ENCODE measurements at regions not wholly inside any gene's neighbourhood (a gene's known extent, or its start where the extent isn't known, plus 50 kb on each side); places are given as distances from the start of the nearest gene placed in this dataset.
"Not testable (repeated sequence)": the region's sequence is repeated elsewhere in the genome, so short reads cannot be mapped to it uniquely, and the experiment has no call there.

DNA sequence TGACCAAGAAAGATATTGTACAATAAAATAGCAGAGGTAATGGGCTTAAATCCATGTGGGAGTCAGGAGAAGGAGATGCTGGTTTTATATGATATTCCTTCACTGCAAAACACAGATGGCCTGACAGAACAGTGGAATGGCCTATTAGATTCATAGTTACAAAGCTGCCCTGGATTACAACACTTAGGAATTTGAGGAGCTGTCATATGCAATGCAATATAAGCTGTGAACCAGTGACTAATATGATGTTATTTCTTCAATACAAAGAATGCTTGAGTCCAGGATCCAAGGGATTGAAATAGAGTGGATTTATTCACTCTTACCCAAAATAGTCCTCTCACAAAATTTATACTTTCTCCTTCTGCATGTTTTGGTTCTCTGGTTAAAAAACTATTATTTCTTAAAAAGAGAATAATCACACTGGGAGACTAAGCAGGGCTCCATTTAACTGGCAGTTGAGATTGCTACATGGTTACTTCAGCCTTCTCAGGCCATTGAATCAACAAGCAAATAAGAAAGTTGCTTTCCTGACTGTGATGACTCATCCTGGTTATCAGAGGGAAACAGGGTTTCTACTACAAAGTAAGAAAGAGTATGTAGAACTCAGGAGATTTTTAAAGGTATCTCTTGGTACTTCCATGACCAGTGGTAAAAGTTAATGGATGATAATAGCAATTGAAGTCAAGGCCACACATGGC lies 79.8 kb upstream of the ZPLD1 start:
- no peak for DNase-seq

DNA sequence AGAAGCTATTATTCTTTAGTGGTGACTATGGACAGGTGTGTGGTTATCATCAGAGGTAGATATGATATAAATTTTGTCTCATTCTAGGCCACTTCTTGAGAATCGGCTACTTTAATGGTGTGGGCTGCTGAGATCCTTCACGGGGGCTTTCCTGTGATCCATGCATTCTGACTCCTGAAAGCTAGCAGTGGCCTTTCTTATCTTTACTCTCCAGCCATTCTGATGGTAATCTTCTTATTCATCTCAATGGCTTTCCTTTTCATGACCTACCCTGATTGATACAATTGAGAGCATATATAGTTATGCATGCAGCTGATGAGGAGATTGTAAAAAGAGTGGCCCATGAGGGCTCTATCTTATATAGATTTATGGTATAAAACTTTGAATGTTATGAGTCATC lies 78.3 kb upstream of the ZPLD1 start:
- DNase-seq, result no peak

DNA sequence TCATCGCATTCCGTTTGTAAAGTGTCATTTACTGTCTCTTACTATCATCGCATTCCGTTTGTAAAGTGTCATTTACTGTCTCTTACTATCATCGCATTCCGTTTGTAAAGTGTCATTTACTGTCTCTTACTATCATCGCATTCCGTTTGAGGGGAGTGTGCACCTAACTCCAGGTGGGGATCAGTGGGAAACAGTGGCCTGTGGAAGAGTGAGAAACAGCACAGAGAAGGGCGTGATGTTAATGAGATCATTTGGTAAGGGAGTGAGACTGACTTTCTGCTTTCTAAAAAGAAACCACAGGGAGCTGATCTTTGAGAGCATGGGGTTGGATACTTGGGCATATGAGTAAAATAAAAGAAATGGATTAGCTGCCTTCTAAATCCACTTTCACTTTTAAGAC lies 77.5 kb upstream of the ZPLD1 start:
- not testable (repeated sequence) for DNase-seq

DNA sequence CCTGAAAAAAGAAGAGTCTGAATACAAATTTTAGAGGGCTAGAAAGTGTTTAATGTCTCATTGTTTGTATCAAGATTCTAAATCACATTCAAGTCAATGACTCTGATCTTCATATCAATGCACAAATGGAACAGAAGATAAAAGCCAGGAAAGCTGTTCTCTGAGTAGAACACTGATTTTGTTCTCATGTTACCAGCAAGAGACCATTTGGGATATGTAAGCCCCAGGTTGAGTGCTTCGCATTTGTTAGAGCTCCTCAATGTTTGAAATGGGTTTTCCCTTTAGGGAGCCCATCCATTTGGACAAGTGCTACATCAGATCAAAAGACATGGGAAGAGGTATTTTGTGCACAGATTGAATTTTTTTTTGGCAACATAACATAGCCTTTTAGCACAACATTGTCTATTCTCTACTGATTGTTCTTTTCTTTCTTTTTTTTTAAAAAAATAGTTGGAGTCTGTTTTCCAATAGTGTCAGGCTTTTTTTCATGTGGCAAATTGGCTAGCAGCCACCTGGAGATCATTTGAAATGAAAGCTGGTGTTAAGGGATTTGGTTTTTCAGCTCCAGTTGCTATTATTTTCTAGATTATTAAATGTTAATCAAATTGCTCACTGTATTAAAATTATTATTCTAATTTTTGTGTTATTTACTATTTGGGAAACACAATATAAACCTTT lies 74.5 kb upstream of the ZPLD1 start:
- DNase-seq, result no peak

DNA sequence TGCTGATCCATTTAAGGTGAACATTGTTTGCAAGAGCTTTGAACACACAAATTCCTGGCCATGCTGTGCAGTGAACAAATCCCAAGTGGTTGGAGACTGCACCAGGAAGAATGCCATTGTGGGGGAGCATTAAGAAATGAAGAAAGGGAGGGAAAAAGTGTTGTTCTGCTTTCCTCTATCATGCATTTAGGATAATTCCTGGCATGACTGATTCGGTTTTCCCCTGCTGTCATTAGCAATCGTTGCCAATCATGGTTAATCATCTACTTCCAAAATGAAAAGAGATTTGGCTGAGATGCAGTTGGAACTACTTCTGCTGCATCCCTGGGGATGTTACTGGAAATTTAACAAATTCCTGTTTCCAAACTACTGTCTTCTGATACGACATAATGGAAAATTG lies 73.7 kb upstream of the ZPLD1 start:
- DNase-seq, result no peak

- DNase-seq, result not testable (repeated sequence)
Measured at GRCh38 chr3:102366116-102366515, 68.7 kb upstream of the ZPLD1 start.

DNA sequence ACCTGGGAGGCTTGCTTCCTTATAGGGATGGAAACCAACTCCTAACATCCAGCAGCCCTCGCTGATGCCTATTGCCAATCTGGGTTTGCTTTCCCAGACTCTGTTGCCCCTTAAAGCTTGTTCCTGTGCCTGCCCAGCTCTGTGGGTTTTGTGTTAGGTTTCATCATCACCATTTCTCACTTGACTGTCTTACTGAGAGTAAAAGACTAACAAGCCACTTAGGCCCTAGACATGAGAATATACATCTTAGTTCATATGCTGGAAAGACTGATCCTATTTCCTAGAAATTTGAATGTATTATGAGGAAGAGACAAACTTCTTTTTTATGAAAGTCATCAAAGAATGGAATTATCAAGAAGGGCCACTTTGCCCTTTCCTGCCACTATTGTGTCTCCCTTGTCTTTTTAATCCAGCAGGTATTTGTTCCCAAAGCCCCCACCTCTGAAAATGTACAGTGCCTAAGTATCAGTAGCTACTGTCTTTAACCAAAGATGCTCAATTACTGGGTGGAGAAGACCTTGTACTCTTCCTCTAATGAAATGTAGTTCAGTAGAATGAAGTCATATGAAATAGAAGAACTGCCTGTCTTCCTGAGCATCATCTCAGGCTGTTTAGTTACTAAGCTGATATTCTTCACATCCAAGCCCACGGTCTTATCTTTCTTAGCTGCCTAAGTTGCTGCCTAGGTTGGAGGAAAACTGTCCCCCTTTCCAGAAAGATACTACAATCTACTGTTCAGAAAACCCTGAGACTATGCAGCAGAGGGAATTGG lies 59.8 kb upstream of the ZPLD1 start:
- no peak for DNase-seq

DNA sequence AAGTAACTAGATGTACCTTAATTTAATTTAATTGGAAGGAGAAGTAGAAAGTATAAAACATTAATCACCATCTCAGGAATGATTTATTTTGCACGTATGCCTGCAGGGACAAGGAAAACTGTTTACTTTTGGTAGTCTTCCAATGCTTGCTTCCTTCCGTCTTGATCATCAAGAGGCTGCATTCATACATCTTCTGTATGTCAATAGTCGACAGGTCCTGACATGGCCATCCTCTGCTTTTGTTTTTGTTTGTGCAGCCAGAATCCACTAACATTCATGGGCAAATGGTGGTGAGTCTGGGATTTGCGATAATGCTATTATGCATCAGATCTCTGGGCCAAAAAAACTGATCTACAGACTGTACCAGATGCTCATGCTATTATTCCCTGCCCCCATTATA lies 56.6 kb upstream of the ZPLD1 start:
- DNase-seq, result no peak

GRCh38 chr3:102382201-102382600 lies 52.6 kb upstream of the ZPLD1 start:
- not testable (repeated sequence) for DNase-seq
